Activated CD4-positive, alpha-beta T cell treated with anti-CD3 and anti-CD28 coated beads for 4 hours (primary cell): ENCODE measurements at regions not wholly inside any gene's neighbourhood (a gene's known extent, or its start where the extent isn't known, plus 50 kb on each side); places are given as distances from the start of the nearest gene placed in this dataset.
"Not testable (repeated sequence)": the region's sequence is repeated elsewhere in the genome, so short reads cannot be mapped to it uniquely, and the experiment has no call there.

Source experiments
- DNase-seq, 2 donors: peaks; one replicate each; pipeline ENCODE4 v3.0.0-alpha.2; 2020

DNA sequence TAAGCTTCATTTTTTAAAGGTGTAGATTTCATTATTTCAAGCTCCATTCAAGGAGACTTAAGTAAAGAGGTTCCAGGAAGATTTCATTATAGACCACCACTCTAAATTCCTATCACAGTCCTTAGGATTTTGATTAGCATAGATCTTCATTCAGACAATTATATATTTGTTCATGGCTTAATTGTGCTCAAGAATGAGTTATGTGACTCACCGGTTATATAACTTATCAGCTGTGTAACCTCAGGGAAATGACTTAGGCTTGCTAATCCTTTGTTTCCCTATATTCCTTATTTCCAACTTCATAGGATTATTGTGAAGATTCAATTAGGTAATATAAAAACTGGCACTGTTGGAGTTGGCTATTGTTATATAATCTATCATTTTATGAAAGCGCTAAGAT, 632.8 kb upstream of the SPRY2 start:
- DNase-seq = no peak

DNA sequence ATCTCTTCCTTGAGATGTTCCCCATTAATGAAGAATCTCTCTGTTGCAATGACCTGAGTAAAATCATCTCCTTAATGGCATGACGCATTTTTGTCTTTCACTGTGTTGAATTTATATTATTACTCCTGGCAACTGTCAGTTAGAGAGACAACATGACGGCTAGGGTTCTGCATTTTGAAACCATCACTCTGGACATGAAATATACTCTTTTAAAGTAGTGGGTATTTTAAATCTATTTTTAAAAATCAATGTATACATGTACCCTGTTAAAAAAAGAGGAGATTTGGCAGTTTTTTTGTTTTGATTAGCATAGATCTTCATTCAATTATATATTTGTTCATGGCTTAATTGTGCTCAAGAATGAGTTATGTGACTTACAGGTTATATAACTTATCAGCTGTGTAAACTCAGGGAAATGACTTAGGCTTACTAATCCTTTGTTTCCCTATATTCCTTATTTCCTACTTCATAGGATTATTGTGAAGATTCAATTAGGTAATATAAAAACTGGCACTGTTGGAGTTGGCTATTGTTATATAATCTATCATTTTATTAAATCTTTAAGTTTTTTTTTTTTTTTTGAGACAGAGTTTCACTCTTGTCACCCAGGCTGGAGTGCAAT, 632.0 kb upstream of the SPRY2 start:
- DNase-seq = no peak

DNA sequence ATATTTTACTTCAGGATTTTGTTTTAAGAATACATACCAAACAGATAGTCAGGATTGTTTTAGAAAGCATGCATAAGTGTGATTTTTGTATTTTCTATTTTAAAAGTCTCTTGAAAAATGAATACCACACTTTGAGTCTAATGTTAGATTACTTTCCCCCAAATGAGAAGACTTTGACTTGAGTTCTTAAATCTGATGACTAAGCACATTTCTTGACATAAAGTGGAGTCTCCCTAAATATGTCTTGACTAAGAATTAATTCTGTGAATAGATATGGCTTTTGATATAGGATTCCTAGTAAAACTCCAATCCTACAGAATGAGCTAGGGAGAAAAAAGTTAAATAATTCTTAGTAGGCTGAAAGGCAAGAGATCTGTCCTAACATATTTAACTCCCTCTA, 624.2 kb upstream of the SPRY2 start:
- no peak for DNase-seq

DNA sequence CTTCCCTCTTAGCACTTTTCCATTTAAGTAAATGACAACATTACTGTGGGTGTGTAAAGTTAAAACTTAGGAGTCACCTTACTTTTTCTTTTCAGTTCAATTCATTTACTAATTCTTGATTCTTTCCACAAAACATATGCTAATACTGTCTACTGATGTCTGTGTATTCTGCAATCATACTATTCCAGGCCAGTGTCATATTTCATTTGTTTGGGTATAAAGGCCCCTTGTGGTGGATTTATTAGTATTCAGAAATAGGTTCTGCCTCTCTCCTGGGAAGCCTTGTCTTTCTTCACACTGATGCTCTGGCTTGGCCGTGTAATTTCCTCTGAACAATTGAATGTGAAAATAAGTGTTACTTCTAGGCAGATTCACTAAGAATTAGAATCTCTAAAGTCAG, 621.9 kb upstream of the SPRY2 start:
- no peak for DNase-seq

DNA sequence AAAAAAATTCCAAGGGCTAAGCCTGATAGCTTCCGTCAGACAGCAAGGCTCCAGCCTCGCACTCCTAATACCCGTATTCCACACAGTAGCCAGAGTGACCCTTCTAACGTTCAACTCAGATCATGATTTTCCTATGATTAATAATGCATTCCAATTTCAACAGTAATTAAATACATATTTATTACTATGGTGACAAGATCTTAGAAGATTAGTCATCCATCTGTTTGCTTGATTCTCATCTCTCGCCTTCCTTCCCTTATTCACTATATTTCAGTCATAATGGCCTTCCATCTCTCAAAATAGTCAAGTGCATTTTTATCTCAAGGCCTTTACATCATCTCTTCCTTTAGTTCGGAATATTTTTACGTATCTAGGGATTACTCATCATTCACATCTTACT, 621.2 kb upstream of the SPRY2 start:
- no peak for DNase-seq

DNA sequence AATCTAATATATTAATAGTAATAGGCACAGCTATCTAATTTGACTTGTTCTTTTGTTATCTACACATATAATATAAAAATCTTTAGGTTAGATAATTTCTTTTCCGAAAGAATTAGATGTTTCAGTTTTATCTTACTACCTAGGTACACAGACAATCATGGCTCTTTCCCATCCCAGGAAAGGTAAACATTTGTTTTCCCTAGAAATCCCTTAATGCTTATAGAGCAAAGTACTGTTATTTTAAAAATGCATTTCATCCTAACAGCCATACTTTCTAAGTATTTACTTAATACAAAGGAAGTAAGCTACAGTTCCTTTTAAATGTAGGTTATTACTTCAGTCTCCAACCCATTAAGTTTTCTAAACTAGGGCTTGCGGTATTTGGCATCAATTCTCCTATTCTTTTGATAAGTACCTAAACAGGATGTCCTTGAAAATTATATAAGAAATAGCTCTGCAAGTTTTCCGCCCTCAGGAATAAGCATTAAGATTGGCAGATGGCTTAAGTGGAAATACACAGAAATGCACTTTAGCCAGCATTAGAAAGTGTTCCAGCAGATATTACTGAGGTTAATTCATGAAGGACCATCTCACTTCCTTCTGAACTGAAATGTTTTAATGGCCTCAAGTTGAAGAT, 616.2 kb upstream of the SPRY2 start:
- DNase-seq = no peak

DNA sequence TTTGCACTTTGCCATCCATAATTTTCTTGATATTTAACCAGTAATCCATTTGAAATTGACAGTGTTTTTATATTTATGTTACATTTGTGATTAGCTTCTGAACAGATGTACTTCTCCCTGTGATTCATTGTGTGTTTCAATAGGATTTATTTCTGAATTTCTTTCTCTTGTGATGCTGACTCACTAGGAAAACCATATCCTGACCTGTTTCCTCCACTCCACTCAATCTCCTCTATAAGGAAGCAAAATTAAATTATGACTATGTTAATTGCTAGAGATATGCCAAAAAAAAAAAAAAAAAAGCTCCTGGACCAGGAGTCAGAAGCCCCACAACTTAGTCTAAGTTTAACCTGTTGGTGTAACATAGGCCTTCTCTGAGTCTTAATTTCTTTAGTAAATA, 614.6 kb upstream of the SPRY2 start:
- DNase-seq = no peak

DNA sequence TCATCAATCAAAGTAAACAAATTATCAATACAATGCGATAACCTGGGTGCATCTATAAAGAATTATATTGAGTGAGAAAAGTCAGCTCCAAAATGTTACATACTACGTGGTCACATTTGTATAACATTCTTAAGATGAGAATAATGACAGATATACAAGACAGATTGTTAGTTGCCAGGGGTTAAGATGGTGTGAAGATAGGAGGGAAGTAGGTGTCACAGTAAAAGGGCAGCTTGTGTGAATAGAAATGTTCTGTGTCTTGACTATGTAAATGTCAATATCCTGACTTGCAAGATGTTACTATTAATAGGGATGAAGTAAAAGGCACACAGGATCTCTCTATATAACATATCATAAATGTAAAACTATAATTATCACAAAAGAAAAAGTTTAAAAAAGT, 611.2 kb upstream of the SPRY2 start:
- DNase-seq = no peak

DNA sequence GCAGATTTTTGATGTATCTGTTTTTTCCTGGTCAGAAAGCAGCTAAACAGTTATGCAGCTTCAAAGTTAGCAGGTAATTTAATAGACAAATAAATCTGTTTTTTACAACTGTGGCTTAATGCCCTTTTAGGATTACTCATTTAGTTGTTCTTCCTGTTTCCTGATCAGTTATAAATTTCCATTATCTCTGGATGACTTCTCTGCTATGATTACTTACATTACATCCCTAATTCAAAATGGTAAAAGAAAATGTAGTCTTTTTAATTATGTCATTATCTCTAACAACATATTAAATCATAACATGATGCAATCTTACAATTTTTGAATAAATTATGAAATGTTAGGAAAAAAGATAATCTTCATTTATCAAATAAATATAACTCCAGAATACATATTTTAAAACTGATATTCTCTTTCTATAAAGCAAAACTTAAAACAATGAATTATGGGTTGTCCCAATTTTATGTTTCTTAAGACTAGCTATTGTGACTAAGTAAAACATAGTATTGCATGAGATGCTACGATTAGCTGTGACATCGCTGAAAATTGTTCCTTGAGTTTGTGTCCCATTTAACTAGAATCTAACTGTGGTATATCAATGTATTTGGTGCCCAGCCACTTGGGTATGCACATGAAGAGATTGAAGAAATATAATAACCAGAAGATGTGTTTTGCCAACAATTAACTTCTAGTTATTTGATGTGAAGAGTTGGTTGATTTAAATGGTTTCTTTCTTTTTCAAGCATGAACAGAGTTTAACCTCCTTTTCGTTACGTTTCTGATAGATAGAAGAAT, 605.3 kb upstream of the SPRY2 start:
- no peak for DNase-seq

DNA sequence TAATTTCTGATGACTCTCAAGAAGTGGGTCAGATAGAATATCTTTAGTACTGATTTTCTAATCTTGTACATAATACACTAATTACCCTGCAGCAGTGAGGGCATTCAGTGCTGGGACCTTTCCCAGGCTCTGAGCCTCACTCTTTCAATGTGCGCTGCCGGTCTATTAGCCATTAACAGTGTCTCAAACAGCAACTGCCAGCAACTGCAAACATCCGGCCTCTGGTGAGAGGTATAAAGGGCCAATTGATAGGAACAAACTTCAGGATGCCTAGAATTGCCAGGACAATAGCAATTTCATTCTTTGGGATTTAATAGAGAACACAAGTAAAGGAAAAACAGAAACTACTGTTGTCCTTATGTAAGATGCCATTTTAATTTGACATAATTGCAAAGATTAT, 604.4 kb upstream of the SPRY2 start:
- DNase-seq = no peak

DNA sequence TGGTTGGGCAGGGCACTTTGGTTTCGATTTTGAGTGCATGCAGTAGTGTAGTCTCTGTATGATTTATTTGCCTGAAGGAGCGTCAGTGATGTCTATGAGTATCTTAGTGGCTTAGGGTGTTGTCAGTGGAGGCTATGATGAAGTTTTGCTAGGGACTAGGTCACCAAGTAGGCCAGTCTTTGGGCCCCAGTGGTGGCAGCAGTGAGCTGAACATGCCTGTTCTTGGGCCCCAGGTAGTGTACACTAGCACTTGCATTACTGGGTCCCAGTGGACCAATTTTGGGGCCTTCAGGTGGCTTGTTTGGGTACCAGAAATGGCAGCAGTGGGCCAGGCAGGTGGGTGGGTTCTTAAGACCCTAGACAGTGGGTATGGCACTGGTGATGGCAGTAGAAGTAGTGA, 598.7 kb upstream of the SPRY2 start:
- DNase-seq = no peak

DNA sequence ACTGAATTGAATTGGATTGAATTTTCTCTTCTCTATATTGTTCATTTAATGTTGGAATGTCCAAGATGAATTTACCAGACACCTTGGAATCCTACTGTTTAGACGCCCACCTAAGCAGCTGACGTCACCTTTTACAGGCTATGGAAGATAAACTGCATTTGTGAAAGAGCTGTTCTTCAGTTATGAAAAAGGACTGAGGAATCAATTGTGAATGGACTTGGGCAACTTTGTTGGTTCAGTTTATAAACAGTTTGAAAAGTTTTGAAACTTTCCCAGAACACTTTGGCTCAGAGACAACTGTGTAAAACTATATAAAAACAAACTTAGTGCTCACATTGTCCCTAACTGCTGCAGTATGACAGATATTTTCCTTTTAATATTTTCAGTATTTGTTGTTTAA, 590.8 kb upstream of the SPRY2 start:
- no peak for DNase-seq

DNA sequence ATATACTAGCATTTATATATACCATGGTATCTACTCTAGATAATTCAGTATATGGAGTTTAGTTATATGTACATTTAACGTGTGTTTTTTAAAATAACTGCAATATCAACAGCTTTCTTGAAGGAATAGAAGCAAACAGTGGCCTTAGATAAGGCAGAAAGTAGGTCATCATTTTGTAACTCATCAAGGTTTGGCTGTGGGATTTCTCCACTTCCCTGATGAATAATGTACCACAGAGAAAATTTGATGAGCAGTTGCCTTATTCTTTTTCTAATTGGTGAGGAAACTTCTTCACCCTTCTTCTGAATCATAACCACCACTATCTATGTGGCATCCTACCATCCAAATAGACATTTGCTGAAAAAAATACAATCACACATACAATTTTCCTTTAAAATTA, 590.2 kb upstream of the SPRY2 start:
- no peak for DNase-seq

DNA sequence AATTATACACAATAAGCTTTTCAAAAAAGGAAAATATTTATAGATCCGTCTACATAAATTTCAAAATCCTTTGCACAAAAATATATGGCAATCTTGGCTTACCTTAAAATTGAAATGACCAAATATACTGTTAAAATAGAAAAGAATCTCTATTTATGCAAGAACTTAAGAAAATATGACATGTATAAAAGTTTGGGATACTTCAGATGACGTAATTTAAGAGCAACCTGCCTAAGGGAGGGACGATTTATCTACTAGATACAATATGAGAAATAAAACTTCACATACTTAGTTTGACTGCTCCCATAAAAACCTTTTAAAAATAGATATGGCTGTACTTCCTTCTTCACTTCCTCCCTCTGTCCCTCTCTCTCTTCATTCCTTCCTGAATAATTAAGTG, 587.3 kb upstream of the SPRY2 start:
- no peak for DNase-seq

DNA sequence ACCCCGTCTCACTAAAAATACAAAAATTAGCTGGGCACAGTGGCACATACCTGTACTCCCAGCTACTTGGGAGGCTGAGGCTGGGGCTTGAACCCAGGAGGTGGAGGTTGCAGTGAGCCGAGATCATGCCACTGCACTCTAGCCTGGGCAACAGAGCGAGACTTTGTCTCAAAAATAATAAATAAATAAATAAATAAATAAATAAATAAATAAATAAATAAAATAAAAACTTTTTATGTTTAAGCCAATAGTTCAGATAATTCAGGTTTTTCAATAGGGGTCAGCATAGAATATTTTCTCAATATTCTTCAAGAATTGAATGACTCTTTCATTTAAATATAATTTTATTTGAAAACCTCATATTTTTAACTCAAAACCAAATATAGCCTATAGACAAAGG, 585.1 kb upstream of the SPRY2 start:
- DNase-seq = not testable (repeated sequence)

DNA sequence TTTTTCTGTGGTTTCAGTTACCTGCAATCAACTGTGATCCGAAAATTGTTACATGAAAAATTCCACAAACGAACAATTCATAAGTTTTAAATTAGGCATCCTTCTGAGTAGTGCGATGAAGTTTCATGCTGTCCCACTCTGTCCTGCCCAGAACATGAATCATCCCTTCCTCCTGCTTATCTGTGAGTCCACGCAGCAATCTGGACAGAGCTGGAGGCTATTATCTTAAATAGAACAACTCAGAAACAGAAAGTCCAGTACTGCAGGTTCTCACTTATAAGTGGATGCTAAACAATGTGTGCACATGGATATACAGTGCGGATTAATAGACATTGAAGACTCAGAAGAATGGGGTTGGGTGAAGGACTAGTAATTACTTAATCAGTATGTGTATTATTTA, 583.7 kb upstream of the SPRY2 start:
- DNase-seq = no peak

DNA sequence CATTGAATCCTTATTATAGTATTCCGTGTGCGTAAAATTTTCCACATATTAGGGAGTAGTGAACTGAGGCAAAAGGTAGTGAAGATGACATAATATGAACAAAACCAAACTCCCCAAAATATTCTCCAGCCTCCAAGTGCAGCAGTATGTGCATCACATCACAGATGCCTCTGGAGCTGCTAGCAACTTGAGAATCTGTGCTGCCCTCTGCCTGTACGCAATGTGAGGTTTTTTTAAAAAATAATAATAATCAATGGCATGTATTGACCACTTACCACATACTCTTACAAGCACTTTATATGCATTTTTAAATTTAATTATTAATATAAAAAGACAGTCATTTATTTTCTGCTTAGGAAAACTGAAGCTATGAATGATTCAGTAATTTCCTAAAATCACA, 583.0 kb upstream of the SPRY2 start:
- DNase-seq = no peak

DNA sequence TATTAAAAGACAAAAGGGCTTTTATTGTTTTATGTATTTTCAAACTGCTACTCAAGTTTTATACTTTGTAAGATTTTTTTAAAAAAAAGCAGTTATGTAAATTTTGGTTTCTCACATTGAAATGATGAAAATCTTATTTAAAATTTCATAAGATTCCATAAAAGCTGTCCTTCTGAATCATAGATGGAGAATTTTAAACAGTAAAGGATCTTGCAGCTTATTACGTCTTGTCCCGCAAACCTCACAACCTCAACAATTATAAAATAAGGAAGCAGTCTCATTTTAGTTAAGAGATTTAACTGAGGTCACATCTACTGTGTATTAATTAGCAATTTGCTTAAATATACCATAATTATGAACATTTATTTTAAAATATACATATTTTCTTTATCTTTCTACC, 581.0 kb upstream of the SPRY2 start:
- DNase-seq = no peak

DNA sequence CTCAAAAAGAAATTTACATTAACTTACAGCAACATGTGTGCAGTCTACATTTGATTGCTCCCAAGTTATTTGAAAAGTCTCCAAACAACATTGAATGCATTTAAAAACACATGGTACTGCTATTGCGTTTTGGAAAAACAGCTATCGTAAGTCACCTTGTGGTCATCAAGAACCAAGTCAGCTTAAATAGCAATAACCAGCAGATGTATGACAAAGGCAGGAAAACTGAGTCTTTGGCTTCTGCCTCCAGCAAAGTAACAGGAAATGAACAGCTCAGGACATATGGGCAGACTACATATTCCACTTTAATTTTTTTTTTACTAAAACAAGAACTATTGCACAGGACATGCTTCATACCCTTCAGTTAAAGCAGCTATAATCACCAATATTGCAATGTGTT, 580.6 kb upstream of the SPRY2 start:
- no peak for DNase-seq

DNA sequence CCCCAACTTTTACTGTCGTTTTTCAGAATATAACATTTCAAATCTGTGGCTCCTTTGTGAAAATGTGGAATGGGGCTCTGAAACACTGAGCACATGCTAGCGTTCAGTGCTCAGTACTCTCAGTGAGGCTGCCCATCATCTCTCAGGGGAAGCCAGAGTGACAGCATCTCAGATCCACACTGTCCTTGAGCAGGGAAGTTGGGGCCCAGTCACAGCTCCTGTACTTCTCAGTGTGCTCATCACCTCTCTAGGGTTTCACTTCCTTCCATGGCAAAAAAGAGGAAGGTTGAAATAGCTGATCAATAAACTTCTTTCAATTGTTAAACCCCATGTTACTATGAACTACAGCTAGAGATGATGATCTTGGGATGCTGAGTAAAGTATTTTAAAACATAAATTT, 565.9 kb upstream of the SPRY2 start:
- DNase-seq = no peak

DNA sequence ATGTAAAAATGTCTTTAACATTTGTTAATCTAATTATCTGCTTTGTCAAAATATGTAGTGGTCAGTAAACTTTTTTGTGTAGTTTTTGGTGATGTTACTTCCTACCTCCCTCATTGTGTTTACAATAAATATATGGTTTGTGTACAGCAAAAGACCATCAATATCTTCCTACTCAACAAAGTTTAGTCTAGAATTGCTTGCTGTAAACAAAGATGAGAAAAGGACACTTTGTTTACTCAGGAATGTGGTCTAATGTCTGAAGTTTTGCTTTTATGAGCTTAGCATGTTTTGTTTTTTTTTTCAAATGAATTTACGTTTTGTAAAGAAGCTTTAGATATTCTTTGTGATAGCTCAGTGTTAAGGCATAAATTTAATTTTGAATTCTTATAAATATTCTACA, 563.5 kb upstream of the SPRY2 start:
- DNase-seq = no peak

DNA sequence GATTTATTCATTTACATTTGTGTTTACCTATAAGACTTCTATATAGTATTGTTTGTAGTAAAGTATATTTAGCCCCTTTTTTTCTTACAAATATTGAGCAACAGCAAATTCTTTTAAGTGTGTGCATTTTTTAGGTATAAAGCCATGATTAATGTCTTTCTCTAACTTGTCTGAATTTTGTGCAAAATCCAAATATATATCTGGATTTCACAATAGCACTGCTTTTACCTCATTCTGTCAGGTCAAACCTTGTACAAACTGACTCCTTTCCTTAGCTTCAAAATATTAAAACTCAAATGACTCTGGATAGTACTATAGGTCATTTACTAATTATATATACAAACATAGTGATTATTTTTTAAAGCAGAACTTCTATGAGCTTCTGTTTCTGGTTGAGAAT, 563.0 kb upstream of the SPRY2 start:
- no peak for DNase-seq

DNA sequence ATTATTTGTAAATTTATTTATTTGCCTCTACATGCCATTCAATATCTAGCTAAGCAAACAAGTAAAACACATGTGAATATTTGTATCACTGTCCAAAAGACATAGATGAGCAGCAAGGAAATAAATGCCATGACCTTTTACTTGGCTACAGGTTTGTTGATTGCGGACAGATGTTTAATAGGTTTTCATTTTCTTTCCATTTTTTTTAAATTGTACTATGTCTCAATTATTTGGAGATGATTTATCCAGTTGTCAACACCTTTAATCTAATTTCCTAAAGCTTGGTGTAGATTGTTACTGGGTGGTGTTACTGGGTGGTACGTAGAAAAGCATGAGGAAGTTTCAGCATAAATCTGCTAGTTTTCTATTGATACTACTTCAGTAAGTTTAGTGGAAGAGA, 560.6 kb upstream of the SPRY2 start:
- no peak for DNase-seq

DNA sequence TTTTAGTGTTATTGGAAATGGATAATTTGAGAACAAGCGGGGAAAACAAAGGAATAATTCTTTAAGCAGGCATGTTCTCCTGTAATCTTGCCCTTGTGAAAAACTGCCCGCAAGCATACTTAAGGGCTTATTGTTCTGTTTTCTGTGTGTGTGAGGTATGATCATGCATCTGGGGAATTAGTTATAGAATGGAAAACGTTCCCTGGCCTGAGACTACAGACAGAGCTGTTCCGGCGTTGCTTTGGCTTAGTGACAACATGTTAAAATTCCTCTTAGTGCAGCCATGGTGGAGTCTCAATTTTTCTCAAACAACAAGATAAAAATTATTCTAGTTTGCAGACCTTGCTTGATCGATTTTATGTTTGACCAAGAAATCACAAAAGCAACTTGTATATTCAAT, 560.2 kb upstream of the SPRY2 start:
- DNase-seq = no peak

DNA sequence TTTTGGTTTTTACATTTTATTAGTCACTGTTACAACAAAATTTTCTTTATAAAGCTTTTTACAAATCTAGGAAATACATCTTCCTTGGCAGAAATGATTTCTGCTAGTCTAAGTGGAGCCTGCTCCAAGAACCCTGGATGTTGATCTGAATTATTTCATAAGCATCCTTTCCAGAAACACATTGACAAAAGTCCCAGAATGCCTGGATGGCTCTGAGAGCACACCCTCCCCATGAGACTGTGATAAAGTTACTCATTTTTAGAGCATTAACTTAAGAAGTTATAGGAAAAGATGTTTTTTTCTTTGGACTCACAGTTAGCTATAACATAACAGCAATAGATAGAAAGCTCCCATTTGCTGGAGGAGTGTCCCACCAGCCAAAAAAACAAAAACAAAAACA, 559.6 kb upstream of the SPRY2 start:
- no peak for DNase-seq
